ENCODE measurements at regions not wholly inside any gene's neighbourhood (a gene's known extent, or its start where the extent isn't known, plus 50 kb on each side); places are given as distances from the start of the nearest gene placed in this dataset.

DNA sequence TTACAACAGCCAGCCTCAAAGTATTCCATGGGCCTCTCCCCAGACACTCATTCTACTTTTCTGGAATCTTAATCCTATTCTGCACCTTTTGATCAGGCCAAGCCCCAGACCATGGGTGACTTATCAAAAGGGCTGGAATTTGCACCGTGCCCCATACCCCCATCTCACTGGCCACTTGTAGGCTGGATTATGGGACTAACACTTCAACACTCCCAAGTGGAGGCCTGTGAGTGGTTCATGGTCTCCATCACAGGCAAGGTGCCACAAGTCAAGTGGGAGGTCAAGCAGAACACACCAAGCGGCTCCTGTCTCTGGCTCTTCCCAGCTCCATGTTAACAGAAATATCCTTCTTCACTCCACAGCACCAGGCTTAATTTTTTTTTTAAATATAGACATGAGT, 212.3 kb upstream of the HEY2 start:
- Mint-ChIP-seq H3K27me3 (ENCODE audit: low read depth) (peaks cover 5% of the 10 kb centered on the region), H3K9me3 (peaks cover 3% of the 10 kb centered on the region), H3K36me3 (0 out of 2 replicates have a peak, but pooled peaks cover 3% of the 10 kb centered on the region), H3K4me1 (peaks cover 40% of the 10 kb centered on the region), H3K4me3 (no peak overlapping the region), H3K27ac (no peak overlapping the region)
- ChIA-PET CTCF (no interaction called here), POLR2A (no interaction called here)
- no peak for TF ChIP-seq SMAD3 (CRISPR knock-in tag; IDR thresholded peaks at IDR 0.05; ENCODE audit: borderline replicate concordance)
- TF ChIP-seq, protein P1, sequence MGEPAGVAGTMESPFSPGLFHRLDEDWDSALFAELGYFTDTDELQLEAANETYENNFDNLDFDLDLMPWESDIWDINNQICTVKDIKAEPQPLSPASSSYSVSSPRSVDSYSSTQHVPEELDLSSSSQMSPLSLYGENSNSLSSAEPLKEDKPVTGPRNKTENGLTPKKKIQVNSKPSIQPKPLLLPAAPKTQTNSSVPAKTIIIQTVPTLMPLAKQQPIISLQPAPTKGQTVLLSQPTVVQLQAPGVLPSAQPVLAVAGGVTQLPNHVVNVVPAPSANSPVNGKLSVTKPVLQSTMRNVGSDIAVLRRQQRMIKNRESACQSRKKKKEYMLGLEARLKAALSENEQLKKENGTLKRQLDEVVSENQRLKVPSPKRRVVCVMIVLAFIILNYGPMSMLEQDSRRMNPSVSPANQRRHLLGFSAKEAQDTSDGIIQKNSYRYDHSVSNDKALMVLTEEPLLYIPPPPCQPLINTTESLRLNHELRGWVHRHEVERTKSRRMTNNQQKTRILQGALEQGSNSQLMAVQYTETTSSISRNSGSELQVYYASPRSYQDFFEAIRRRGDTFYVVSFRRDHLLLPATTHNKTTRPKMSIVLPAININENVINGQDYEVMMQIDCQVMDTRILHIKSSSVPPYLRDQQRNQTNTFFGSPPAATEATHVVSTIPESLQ (CRISPR knock-in tag; IDR thresholded peaks at IDR 0.05), result no peak
- no peak for TF ChIP-seq NFATC4 (CRISPR knock-in tag; IDR thresholded peaks at IDR 0.05)
- no peak for TF ChIP-seq TP53 (CRISPR knock-in tag; IDR thresholded peaks at IDR 0.05)
- no peak for TF ChIP-seq TEAD4 (CRISPR knock-in tag; IDR thresholded peaks at IDR 0.05)
- TF ChIP-seq, protein P2, sequence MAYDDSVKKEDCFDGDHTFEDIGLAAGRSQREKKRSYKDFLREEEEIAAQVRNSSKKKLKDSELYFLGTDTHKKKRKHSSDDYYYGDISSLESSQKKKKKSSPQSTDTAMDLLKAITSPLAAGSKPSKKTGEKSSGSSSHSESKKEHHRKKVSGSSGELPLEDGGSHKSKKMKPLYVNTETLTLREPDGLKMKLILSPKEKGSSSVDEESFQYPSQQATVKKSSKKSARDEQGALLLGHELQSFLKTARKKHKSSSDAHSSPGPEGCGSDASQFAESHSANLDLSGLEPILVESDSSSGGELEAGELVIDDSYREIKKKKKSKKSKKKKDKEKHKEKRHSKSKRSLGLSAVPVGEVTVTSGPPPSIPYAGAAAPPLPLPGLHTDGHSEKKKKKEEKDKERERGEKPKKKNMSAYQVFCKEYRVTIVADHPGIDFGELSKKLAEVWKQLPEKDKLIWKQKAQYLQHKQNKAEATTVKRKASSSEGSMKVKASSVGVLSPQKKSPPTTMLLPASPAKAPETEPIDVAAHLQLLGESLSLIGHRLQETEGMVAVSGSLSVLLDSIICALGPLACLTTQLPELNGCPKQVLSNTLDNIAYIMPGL (CRISPR knock-in tag; IDR thresholded peaks at IDR 0.05), result no peak
- no peak for TF ChIP-seq GTF2I (CRISPR knock-in tag; conservative IDR thresholded peaks at IDR 0.05)
- no peak for TF ChIP-seq NFYB (CRISPR knock-in tag; conservative IDR thresholded peaks at IDR 0.05; ENCODE audit: low read depth)
- no peak for TF ChIP-seq ESRRA (CRISPR knock-in tag; IDR thresholded peaks at IDR 0.05; ENCODE audit: borderline replicate concordance)
- TF ChIP-seq, protein P3, sequence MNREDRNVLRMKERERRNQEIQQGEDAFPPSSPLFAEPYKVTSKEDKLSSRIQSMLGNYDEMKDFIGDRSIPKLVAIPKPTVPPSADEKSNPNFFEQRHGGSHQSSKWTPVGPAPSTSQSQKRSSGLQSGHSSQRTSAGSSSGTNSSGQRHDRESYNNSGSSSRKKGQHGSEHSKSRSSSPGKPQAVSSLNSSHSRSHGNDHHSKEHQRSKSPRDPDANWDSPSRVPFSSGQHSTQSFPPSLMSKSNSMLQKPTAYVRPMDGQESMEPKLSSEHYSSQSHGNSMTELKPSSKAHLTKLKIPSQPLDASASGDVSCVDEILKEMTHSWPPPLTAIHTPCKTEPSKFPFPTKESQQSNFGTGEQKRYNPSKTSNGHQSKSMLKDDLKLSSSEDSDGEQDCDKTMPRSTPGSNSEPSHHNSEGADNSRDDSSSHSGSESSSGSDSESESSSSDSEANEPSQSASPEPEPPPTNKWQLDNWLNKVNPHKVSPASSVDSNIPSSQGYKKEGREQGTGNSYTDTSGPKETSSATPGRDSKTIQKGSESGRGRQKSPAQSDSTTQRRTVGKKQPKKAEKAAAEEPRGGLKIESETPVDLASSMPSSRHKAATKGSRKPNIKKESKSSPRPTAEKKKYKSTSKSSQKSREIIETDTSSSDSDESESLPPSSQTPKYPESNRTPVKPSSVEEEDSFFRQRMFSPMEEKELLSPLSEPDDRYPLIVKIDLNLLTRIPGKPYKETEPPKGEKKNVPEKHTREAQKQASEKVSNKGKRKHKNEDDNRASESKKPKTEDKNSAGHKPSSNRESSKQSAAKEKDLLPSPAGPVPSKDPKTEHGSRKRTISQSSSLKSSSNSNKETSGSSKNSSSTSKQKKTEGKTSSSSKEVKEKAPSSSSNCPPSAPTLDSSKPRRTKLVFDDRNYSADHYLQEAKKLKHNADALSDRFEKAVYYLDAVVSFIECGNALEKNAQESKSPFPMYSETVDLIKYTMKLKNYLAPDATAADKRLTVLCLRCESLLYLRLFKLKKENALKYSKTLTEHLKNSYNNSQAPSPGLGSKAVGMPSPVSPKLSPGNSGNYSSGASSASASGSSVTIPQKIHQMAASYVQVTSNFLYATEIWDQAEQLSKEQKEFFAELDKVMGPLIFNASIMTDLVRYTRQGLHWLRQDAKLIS (CRISPR knock-in tag; IDR thresholded peaks at IDR 0.05; ENCODE audit: borderline replicate concordance), result no peak
- TF ChIP-seq, protein P4, sequence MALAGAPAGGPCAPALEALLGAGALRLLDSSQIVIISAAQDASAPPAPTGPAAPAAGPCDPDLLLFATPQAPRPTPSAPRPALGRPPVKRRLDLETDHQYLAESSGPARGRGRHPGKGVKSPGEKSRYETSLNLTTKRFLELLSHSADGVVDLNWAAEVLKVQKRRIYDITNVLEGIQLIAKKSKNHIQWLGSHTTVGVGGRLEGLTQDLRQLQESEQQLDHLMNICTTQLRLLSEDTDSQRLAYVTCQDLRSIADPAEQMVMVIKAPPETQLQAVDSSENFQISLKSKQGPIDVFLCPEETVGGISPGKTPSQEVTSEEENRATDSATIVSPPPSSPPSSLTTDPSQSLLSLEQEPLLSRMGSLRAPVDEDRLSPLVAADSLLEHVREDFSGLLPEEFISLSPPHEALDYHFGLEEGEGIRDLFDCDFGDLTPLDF (CRISPR knock-in tag; IDR thresholded peaks at IDR 0.05), result no peak
- DNase-seq (ENCODE audit: low spot score) (no peak), ATAC-seq (no peak)

DNA sequence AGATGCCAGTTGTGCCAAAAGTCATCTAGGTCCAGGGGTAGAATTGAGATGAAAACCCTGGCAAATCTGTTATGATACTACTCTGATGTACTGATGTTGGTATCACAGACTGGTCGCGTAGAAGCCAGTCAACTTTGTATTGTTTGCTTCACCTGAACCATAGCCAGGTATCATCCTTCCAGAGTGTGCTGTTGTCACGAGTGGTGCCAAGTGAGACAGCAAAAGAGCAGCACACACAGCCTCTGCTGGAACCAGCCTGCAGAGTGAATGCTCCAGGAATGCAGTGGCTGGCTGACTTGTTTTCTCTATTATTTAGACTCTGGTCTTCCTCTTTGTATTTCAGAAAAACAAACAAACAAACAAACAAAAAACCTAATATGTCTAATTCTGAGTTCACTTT, 209.5 kb upstream of the HEY2 start:
- Mint-ChIP-seq H3K27ac (no peak overlapping the region), H3K4me3 (no peak overlapping the region), H3K9me3 (peaks cover 6% of the 10 kb centered on the region), H3K36me3 (0 out of 2 replicates have a peak, but pooled peaks cover 5% of the 10 kb centered on the region), H3K27me3 (ENCODE audit: low read depth) (peaks cover 5% of the 10 kb centered on the region), H3K4me1 (peaks cover 31% of the 10 kb centered on the region)
- CTCF ChIA-PET, result no interaction called here
- POLR2A ChIA-PET, result no interaction called here
- no peak for DNase-seq (ENCODE audit: low spot score)
- ATAC-seq, result no peak
- TF ChIP-seq, protein P5, sequence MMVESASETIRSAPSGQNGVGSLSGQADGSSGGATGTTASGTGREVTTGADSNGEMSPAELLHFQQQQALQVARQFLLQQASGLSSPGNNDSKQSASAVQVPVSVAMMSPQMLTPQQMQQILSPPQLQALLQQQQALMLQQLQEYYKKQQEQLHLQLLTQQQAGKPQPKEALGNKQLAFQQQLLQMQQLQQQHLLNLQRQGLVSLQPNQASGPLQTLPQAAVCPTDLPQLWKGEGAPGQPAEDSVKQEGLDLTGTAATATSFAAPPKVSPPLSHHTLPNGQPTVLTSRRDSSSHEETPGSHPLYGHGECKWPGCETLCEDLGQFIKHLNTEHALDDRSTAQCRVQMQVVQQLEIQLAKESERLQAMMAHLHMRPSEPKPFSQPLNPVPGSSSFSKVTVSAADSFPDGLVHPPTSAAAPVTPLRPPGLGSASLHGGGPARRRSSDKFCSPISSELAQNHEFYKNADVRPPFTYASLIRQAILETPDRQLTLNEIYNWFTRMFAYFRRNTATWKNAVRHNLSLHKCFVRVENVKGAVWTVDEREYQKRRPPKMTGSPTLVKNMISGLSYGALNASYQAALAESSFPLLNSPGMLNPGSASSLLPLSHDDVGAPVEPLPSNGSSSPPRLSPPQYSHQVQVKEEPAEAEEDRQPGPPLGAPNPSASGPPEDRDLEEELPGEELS (CRISPR knock-in tag; IDR thresholded peaks at IDR 0.05), result no peak
- TF ChIP-seq, protein P2 (CRISPR knock-in tag; IDR thresholded peaks at IDR 0.05), result no peak
- TF ChIP-seq, protein P6, sequence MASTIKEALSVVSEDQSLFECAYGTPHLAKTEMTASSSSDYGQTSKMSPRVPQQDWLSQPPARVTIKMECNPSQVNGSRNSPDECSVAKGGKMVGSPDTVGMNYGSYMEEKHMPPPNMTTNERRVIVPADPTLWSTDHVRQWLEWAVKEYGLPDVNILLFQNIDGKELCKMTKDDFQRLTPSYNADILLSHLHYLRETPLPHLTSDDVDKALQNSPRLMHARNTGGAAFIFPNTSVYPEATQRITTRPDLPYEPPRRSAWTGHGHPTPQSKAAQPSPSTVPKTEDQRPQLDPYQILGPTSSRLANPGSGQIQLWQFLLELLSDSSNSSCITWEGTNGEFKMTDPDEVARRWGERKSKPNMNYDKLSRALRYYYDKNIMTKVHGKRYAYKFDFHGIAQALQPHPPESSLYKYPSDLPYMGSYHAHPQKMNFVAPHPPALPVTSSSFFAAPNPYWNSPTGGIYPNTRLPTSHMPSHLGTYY (CRISPR knock-in tag; IDR thresholded peaks at IDR 0.05), result no peak
- TF ChIP-seq GABPB1 (CRISPR knock-in tag; IDR thresholded peaks at IDR 0.05) (no peak), FOXJ3 (CRISPR knock-in tag; IDR thresholded peaks at IDR 0.05; ENCODE audit: borderline replicate concordance) (no peak), ZNF263 (CRISPR knock-in tag; IDR thresholded peaks at IDR 0.05; ENCODE audit: low read depth) (no peak), TCF7 (CRISPR knock-in tag; IDR thresholded peaks at IDR 0.05; ENCODE audit: low read depth) (no peak), ZNF671 (CRISPR knock-in tag; IDR thresholded peaks at IDR 0.05) (no peak)
- TF ChIP-seq, protein P7, sequence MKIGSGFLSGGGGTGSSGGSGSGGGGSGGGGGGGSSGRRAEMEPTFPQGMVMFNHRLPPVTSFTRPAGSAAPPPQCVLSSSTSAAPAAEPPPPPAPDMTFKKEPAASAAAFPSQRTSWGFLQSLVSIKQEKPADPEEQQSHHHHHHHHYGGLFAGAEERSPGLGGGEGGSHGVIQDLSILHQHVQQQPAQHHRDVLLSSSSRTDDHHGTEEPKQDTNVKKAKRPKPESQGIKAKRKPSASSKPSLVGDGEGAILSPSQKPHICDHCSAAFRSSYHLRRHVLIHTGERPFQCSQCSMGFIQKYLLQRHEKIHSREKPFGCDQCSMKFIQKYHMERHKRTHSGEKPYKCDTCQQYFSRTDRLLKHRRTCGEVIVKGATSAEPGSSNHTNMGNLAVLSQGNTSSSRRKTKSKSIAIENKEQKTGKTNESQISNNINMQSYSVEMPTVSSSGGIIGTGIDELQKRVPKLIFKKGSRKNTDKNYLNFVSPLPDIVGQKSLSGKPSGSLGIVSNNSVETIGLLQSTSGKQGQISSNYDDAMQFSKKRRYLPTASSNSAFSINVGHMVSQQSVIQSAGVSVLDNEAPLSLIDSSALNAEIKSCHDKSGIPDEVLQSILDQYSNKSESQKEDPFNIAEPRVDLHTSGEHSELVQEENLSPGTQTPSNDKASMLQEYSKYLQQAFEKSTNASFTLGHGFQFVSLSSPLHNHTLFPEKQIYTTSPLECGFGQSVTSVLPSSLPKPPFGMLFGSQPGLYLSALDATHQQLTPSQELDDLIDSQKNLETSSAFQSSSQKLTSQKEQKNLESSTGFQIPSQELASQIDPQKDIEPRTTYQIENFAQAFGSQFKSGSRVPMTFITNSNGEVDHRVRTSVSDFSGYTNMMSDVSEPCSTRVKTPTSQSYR (CRISPR knock-in tag; IDR thresholded peaks at IDR 0.05), result no peak

Measured in WTC11 (cell line).